ENCODE measurements at regions not wholly inside any gene's neighbourhood (a gene's known extent, or its start where the extent isn't known, plus 50 kb on each side); places are given as distances from the start of the nearest gene placed in this dataset.

DNA sequence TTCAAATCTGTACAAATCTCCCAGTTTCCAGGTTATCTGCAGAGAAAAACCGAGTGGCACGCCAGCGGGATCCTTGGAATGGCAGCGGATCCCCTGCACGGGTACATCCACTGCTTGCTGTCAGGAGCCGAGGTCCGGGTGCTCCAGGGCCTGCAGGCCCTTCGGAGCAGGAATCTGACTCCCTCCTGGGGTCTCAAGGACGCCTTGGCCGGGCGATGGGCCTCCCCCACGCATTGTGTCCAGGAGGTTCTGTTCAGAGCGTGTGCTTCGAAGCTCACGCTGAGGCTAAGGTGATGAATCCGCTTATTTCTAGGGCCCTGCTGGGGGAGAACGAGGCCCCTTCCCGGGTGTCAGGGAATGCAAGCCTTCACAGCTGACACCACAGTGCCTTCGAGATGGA lies 148.9 kb downstream of the SOX1 start:
- no peak overlapping the region for H4K91ac ChIP-seq (replicated peaks; ENCODE audit: insufficient read length, low read length)
- no peak overlapping the region; the same call in 1 of the 2 replicates for H4K8ac ChIP-seq (ENCODE audit: extremely low read depth, insufficient read depth, low read length)
- 86% methylated on average over 18 of the region's 19 CpGs; no CpG with 5 or more reads in 1 of the 2 experiments for WGBS, 2 experiments (ENCODE audit: extremely low coverage in 1 of 2, insufficient coverage in 1 of 2, insufficient read length in 1 of 2, insufficient replicate concordance in 2 of 2, low coverage in 1 of 2, low lambda C conversion rate in 2 of 2, missing lambda C conversion rate in 1 of 2)
- no peaks in the 10 kb centered on the region for H3K36me3 ChIP-seq (ENCODE audit: control insufficient read depth in 2 of 4, insufficient read depth in 4 of 4, low read length in 3 of 4)
- no peaks in the 10 kb centered on the region for H3K79me1 ChIP-seq (ENCODE audit: low read depth, low read length)
- no peak overlapping the region for H3K9ac ChIP-seq (replicated peaks in 1 of 4; ENCODE audit: extremely low read depth in 1 of 4, low read depth in 3 of 4, low read length in 3 of 4)
- H2AK5ac ChIP-seq (ENCODE audit: low read depth, low read length): no peak overlapping the region
- peaks cover 0 to 3% of the 10 kb centered on the region in 2 experiments; a peak in 2 of 4 replicates for H3K79me2 ChIP-seq (ENCODE audit: control insufficient read depth in 1 of 2, insufficient read depth in 2 of 2, low read length in 2 of 2)
- H2BK12ac ChIP-seq (ENCODE audit: low read depth, low read length): no peak overlapping the region
- H2BK120ac ChIP-seq (replicated peaks; ENCODE audit: low read depth, low read length): no peak overlapping the region
- H3K4me2 ChIP-seq (ENCODE audit: insufficient read depth in 1 of 2, low read depth in 2 of 2, low read length in 2 of 2): no peak overlapping the region
- H2AFZ ChIP-seq (ENCODE audit: low read length): no peak overlapping the region; the same call in 1 of the 2 replicates
- H3K4ac ChIP-seq (replicated peaks; ENCODE audit: insufficient read length, low read depth, low read length): no peak overlapping the region
- ChIA-PET POLR2A (ENCODE audit: partially characterized antibody) (interaction anchor here (1.3 to 2.7 kb wide), 2 partner anchors 11 to 12 kb away, joined by 3 to 11 read pairs; no protein-coding TSS in a partner anchor), CTCF (ENCODE audit: partially characterized antibody) (interaction anchor here (0.6 to 1.3 kb wide), 4 partner anchors 138 to 227 kb away, joined by 3 to 6 read pairs (median 3); no protein-coding TSS in a partner anchor)
- no peak overlapping the region for H2BK15ac ChIP-seq (ENCODE audit: low read length)
- peaks cover 0 to 2% (median 0%) of the 10 kb centered on the region in 4 experiments; a peak in 2 of 7 replicates for H3K27me3 ChIP-seq (replicated peaks in 1 of 4; ENCODE audit: control insufficient read depth in 3 of 4, extremely low read depth in 1 of 4, insufficient read depth in 3 of 4, low read length in 3 of 4)
- H2BK5ac ChIP-seq (ENCODE audit: low read depth, low read length): no peak overlapping the region
- H3K4me1 ChIP-seq (replicated peaks in 1 of 4; ENCODE audit: control insufficient read depth in 3 of 4, insufficient read depth in 4 of 4, low read length in 3 of 4): no peaks in the 10 kb centered on the region
- FAIRE-seq: no peak
- no peaks in the 10 kb centered on the region for H3K9me3 ChIP-seq (ENCODE audit: insufficient read depth in 2 of 2, low read depth in 1 of 2, low read length in 1 of 2)
- H3K18ac ChIP-seq (ENCODE audit: extremely low read depth, low read length): no peak overlapping the region
- DNase-seq (ENCODE audit: low read depth in 1 of 2, low spot score in 2 of 2): no peak
- no peak overlapping the region for H3K23ac ChIP-seq (ENCODE audit: insufficient read length)
- peaks cover 2% of the 10 kb centered on the region; the same call in 1 of the 2 replicates for H3K23me2 ChIP-seq (ENCODE audit: low read depth, low read length)
- H3K4me3 ChIP-seq (ENCODE audit: extremely low read depth in 1 of 4, insufficient read depth in 2 of 4, low read depth in 3 of 4, low read length in 4 of 4): no peak overlapping the region
- H3K56ac ChIP-seq (replicated peaks; ENCODE audit: insufficient read length, low read depth, low read length): no peak overlapping the region
- peaks cover 0 to 4% of the 10 kb centered on the region in 2 experiments for H4K20me1 ChIP-seq (replicated peaks in 1 of 2; ENCODE audit: control insufficient read depth in 1 of 2, insufficient read depth in 2 of 2, low read length in 2 of 2)
- no peak overlapping the region for H3K14ac ChIP-seq (ENCODE audit: insufficient read length)
- H4K5ac ChIP-seq (ENCODE audit: insufficient read length, low read depth, low read length): no peak overlapping the region
- H2BK20ac ChIP-seq (ENCODE audit: low read length): no peak overlapping the region
- H3K27ac ChIP-seq (ENCODE audit: low read depth, low read length): no peak overlapping the region
- TF ChIP-seq CHD2 (IDR thresholded peaks at IDR 0.05; ENCODE audit: low read length) (no peak), SIRT6 (IDR thresholded peaks at IDR 0.05; ENCODE audit: low read length) (no peak), GTF2F1 (IDR thresholded peaks at IDR 0.05; ENCODE audit: borderline replicate concordance, low read depth, low read length) (no peak), JUND (IDR thresholded peaks at IDR 0.05; ENCODE audit: low read length) (no peak), RFX5 (IDR thresholded peaks at IDR 0.05; ENCODE audit: borderline replicate concordance, low read depth, low read length) (no peak), TBP (IDR thresholded peaks at IDR 0.05; ENCODE audit: low read depth, low read length) (no peak)
